GM11168 (cell line): ENCODE measurements at regions not wholly inside any gene's neighbourhood (a gene's known extent, or its start where the extent isn't known, plus 50 kb on each side); places are given as distances from the start of the nearest gene placed in this dataset.

Source experiments
- in situ Hi-C: fragments of 300-500 bp; cut with MboI; formaldehyde crosslinking; loops from one replicate; pipeline ENCODE4 v1.12.0; 2022; ENCODE audit warnings: low sequenced_read_pairs; ENCODE audit not compliant: unreplicated experiment

- in situ Hi-C loops: no loop called here
These were observed 461.3 kb upstream of the NAALADL2 start for GRCh38 chr3:174397848-174398247.

- in situ Hi-C loops: no loop called here
These were observed 460.4 kb upstream of the NAALADL2 start for GRCh38 chr3:174398761-174399160.

DNA sequence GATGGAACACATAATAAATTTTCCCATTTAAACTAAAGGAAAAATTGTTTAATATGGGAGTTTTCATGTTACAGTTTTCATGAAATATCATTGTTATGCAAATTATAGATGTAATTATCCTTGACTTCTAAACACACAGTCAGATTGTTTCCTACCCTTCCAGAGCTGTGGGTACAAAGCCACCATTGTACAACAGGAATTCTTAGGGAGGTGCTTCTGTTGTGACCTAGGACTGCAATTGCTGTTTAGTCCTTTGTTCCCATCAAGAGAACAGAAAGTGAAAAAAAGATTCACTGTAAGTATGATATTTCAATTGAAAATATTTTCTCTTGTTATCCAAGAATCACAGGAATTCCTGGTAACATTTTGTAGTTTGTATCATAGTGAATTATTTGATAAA is 455.3 kb upstream of the NAALADL2 start:
- in situ Hi-C loops: no loop called here

- in situ Hi-C loops: no loop called here
These were observed 450.8 kb upstream of the NAALADL2 start for GRCh38 chr3:174408310-174408709.

DNA sequence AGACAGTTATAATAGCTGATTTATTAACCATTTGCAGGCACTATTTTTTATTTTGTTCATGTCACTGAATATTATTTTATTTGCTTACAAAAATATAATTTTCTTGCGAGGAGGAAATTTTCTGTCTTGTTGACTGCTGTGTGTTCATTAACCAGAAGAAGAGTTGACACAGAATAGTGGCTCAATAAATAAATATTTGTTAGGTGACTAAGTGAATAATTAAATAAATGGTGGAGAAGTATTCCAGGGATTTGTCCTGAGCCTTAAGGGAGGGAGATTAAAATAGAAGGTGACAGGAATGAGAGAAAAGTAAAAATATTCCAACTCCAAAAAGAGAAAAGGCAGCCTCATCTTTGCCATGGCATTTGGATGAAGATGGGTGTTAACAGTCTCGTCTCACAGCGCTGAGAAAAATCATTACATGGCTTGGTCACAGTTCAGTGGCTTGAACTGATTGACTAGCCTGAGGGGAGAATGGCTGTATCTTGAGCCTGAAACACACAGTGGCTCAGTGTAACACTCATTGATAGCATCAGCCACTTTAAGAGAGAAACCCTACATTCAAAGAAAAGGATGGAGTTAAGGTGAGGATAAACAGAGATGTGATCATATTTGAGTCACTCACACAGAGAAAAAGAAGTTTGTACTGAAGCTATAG is 449.9 kb upstream of the NAALADL2 start:
- in situ Hi-C loops: no loop called here

- in situ Hi-C loops: no loop called here
These were observed 445.8 kb upstream of the NAALADL2 start for GRCh38 chr3:174413062-174413912.

- in situ Hi-C loops: no loop called here
These were observed 444.2 kb upstream of the NAALADL2 start for GRCh38 chr3:174414902-174415301.

- in situ Hi-C loops: no loop called here
These were observed 441.6 kb upstream of the NAALADL2 start for GRCh38 chr3:174417573-174417972.

DNA sequence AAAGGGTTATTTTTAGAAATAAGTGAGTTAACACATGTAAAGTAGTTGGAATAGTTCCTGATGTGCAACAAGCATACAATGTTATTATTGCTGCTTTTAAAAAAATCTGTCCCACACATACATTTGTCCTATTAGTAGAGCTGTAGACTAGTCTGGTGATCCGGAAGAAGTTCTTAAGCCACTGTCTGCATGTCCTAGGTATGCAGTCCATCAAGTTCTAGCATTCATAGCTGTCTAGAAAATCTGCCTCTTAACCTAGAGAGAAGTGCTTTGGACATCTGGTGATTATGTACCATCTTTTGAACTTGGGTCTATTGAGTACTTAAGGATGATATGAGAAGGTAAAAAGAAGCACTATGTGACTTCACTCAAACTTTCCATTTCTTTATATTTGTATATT is 439.9 kb upstream of the NAALADL2 start:
- in situ Hi-C loops: no loop called here

DNA sequence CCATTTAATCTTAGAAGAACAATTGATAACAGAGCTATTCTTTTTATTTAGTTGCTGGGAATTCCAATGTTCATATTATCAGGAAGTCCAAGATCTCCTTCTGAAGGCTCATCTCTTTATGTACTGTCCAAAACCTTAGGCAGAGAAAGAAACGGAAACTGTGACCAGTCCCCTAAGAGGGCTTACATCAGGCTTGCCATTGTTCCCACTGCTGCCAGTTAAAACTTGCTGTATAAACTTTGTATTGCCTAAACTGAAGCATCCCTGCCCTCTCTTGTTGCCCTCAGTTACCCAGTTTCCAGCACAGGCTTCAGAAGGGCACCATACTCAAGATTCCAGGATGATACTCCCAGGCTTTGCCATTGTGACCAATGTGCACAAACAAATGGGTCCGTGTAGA is 435.2 kb upstream of the NAALADL2 start:
- in situ Hi-C loops: no loop called here

- in situ Hi-C loops: no loop called here
These were observed 434.5 kb upstream of the NAALADL2 start for GRCh38 chr3:174424656-174425055.

- in situ Hi-C loops: no loop called here
These were observed 433.7 kb upstream of the NAALADL2 start for GRCh38 chr3:174425422-174425821.

GRCh38 chr3:174430986-174431385 is 428.1 kb upstream of the NAALADL2 start:
- in situ Hi-C loops: no loop called here

DNA sequence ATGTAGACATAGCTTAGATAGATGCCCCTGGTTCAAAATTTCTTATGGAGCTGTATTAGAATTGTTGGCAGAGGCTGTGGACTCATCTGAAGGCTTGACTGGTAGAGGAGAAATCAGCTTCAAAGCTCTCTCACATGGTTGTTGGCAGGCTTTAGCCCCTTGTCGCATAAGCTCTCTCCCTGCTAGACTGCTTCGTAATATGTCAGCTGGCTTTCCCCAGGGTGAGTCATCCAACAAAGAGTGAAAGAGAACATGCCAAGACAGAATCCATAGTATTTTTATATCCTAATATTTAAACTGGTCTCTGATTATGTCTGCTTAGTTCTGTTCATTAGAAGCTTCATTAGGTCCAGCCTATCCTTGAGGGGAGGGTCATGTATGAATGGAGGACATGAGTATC is 427.4 kb upstream of the NAALADL2 start:
- in situ Hi-C loops: no loop called here

DNA sequence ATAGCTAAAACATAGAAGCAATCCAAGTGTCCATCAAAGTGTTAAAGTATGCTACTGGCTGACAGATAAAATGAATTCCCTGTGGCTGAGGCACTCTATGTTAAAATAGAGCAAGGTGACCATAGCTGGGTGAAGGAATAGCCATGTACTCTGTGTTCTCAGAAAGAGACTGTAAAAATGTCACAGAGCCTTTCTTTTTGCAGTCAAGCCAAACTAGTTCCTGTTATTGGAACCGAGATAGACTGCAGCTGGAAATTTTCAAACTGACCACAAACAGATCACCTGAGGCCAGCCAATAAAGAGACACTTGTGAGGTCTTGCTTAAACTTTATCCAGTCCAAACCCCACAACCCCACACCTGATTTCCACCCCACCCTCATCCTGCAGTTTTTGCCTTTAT is 422.8 kb upstream of the NAALADL2 start:
- in situ Hi-C loops: no loop called here

DNA sequence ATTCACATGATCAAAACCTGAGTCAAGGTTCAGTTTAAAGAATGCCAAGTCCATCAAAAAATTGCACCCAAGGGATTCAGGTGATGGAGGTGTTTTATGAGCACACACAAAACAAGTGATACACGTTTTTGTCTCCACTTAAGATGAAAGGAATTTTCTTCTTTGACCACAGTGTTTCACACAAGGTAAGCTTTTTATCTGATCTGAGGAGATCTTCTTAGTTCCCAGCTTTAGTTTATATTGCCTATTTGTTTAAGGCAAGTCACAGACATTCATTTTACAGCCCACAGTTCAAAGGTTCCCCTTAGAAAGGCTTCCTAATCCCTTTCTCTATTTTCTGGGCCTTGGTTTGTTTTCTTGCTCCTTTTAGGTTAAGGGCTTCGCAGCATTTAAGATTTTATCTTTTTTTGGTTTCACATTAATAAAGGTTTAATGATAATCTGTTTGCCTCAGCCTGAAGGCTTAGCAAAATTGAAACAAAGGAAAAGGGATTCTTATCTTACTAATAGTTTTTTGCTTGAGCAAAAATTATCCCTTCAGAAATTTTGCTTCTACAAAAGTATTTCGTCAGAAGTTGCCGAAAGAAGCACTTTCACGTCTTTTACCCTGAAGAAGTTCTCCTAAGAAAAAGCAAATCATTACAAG is 420.5 kb upstream of the NAALADL2 start:
- in situ Hi-C loops: no loop called here

GRCh38 chr3:174439331-174440252 is 419.5 kb upstream of the NAALADL2 start:
- in situ Hi-C loops: no loop called here

- in situ Hi-C loops: no loop called here
These were observed 418.9 kb upstream of the NAALADL2 start for GRCh38 chr3:174440253-174440701.

GRCh38 chr3:174440741-174441587 is 418.2 kb upstream of the NAALADL2 start:
- in situ Hi-C loops: no loop called here
